Loucy (cell line): ENCODE measurements at regions not wholly inside any gene's neighbourhood (a gene's known extent, or its start where the extent isn't known, plus 50 kb on each side); places are given as distances from the start of the nearest gene placed in this dataset.

Source experiments
- H2AFZ ChIP-seq: fragments of 200-600 bp; sonication (generic); 2 replicates; pipeline ENCODE4 v1.6.0; 2016; ENCODE audit warnings: antibody characterized with exemption, mild to moderate bottlenecking, low read length, moderate library complexity
- H3F3A ChIP-seq: fragments of 200-600 bp; 2 replicates; pipeline ENCODE4 v1.6.0; 2016; ENCODE audit warnings: antibody characterized with exemption, low read depth, mild to moderate bottlenecking
- H3K27me3 ChIP-seq: fragments of 200-600 bp; sonication (generic); 2 replicates; pipeline ENCODE4 v1.6.1; 2014; ENCODE audit warnings: low read length, mild to moderate bottlenecking; ENCODE audit not compliant: insufficient read depth, poor library complexity, severe bottlenecking
- H3K36me3 ChIP-seq: fragments of 200-600 bp; sonication (generic); 2 replicates; pipeline ENCODE4 v1.6.1; 2016; ENCODE audit warnings: low read length; ENCODE audit not compliant: insufficient read depth
- H3K4me1 ChIP-seq: fragments of 200-600 bp; sonication (generic); 2 replicates; pipeline ENCODE4 v1.5.1; 2014; ENCODE audit warnings: low read length, mild to moderate bottlenecking; ENCODE audit not compliant: insufficient read depth, poor library complexity, severe bottlenecking
- H3K4me2 ChIP-seq: fragments of 200-600 bp; sonication (generic); 2 replicates; pipeline ENCODE4 v1.6.0; 2014; ENCODE audit warnings: antibody characterized with exemption, low read length, low read depth, mild to moderate bottlenecking; ENCODE audit not compliant: poor library complexity, severe bottlenecking
- H3K4me3 ChIP-seq: fragments of 200-600 bp; sonication (generic); 2 replicates; pipeline ENCODE4 v1.5.1; 2014; ENCODE audit warnings: low read length, mild to moderate bottlenecking, mixed read lengths; ENCODE audit not compliant: poor library complexity, severe bottlenecking
- H3K79me2 ChIP-seq: fragments of 200-600 bp; sonication (generic); 2 replicates; pipeline ENCODE4 v1.6.1; 2014; ENCODE audit warnings: low read length; ENCODE audit not compliant: insufficient read depth
- H3K9ac ChIP-seq: fragments of 200-600 bp; sonication (generic); 2 replicates; pipeline ENCODE4 v1.6.0; 2014; ENCODE audit warnings: mild to moderate bottlenecking, low read depth, low read length, moderate library complexity; ENCODE audit not compliant: poor library complexity, severe bottlenecking
- H3K9me2 ChIP-seq: fragments of 200-600 bp; sonication (generic); replicated peaks from 2 replicates; pipeline ENCODE4 v1.6.1; 2016; ENCODE audit warnings: low read depth, low read length, mixed read lengths
- H3K9me3 ChIP-seq: fragments of 200-600 bp; sonication (generic); 2 replicates; pipeline ENCODE4 v1.6.1; 2014; ENCODE audit warnings: mild to moderate bottlenecking, antibody characterized with exemption, low read length, low read depth; ENCODE audit not compliant: insufficient read depth
- H4K20me1 ChIP-seq: fragments of 200-600 bp; sonication (generic); 2 replicates; pipeline ENCODE4 v1.6.0; 2014; ENCODE audit warnings: antibody characterized with exemption, low read length, mild to moderate bottlenecking; ENCODE audit not compliant: insufficient read depth, poor library complexity, severe bottlenecking
- EZH2phosphoT487 ChIP-seq: fragments of 200-600 bp; IDR thresholded peaks from 2 replicates; pipeline ENCODE4 v1.6.1; 2018; ENCODE audit warnings: antibody characterized with exemption, mild to moderate bottlenecking, moderate library complexity, borderline replicate concordance
- TF ChIP-seq, protein P1 (sequence below): fragments of 200-600 bp; sonication (generic); conservative IDR thresholded peaks from 2 replicates; pipeline ENCODE4 v1.5.1; 2014; ENCODE audit warnings: mild to moderate bottlenecking, antibody characterized with exemption, low read length

DNA sequence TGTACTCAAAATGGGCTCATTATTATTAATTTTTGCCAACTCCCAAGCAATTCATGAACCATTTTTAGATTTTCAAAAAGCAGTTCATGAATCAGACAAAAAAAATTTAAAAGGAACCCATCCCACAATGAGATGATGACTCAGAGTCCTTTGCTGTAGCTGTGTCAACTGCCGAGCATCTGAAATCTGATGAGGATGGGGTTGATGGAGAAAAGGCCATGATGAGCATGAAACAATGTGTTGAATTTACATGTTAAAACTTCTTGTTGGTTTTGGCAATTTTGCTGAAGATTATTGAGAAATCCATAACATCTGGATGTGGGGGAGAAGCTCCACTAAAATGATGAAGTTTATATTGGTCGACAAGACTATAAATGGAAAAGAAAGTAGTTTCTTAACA is 378.0 kb downstream of the FOXG1 start:
- no peak overlapping the region for H3K9ac ChIP-seq
- no peaks in the 10 kb centered on the region for H3K9me2 ChIP-seq
- H3K79me2 ChIP-seq, result no peaks in the 10 kb centered on the region
- H3K27me3 ChIP-seq, result no peaks in the 10 kb centered on the region
- no peak overlapping the region for H3K4me3 ChIP-seq
- H3F3A ChIP-seq, result no peaks in the 10 kb centered on the region
- H3K36me3 ChIP-seq, result no peaks in the 10 kb centered on the region
- no peaks in the 10 kb centered on the region for H4K20me1 ChIP-seq
- no peak for TF ChIP-seq EZH2phosphoT487
- TF ChIP-seq, protein P1, sequence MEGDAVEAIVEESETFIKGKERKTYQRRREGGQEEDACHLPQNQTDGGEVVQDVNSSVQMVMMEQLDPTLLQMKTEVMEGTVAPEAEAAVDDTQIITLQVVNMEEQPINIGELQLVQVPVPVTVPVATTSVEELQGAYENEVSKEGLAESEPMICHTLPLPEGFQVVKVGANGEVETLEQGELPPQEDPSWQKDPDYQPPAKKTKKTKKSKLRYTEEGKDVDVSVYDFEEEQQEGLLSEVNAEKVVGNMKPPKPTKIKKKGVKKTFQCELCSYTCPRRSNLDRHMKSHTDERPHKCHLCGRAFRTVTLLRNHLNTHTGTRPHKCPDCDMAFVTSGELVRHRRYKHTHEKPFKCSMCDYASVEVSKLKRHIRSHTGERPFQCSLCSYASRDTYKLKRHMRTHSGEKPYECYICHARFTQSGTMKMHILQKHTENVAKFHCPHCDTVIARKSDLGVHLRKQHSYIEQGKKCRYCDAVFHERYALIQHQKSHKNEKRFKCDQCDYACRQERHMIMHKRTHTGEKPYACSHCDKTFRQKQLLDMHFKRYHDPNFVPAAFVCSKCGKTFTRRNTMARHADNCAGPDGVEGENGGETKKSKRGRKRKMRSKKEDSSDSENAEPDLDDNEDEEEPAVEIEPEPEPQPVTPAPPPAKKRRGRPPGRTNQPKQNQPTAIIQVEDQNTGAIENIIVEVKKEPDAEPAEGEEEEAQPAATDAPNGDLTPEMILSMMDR, result no peak
- no peaks in the 10 kb centered on the region for H3K4me1 ChIP-seq
- H3K9me3 ChIP-seq, result no peaks in the 10 kb centered on the region
- no peak overlapping the region for H3K4me2 ChIP-seq
- H2AFZ ChIP-seq, result no peak overlapping the region

DNA sequence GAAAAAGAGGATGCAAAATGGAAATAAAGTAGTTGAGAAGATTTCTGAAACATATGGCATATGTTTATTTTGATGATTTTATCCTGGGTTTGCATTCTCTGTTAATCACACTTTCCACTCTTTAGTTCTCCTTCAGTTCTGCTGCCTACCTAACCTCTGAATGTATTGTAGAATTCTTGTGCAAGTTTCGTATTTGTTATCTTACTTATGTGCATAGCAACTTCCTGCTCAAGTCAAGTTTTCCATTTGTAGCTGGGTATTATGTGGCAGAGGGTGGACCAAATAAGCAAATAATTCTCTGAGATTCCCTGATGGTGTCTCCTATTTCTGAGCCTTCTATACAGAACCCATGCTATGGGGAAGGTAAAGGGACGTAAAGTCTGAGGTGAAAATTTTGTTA is 381.6 kb downstream of the FOXG1 start:
- no peaks in the 10 kb centered on the region for H3K36me3 ChIP-seq
- H3K4me3 ChIP-seq, result no peak overlapping the region
- H3K4me2 ChIP-seq, result no peak overlapping the region
- H3K79me2 ChIP-seq, result no peaks in the 10 kb centered on the region
- no peaks in the 10 kb centered on the region for H4K20me1 ChIP-seq
- H3K4me1 ChIP-seq, result no peaks in the 10 kb centered on the region
- H3K9me2 ChIP-seq, result no peaks in the 10 kb centered on the region
- no peak overlapping the region for H3K9ac ChIP-seq
- H2AFZ ChIP-seq, result no peak overlapping the region
- TF ChIP-seq EZH2phosphoT487, result no peak
- TF ChIP-seq, protein P1, result no peak
- H3F3A ChIP-seq, result no peaks in the 10 kb centered on the region
- H3K27me3 ChIP-seq, result no peaks in the 10 kb centered on the region
- no peaks in the 10 kb centered on the region for H3K9me3 ChIP-seq

DNA sequence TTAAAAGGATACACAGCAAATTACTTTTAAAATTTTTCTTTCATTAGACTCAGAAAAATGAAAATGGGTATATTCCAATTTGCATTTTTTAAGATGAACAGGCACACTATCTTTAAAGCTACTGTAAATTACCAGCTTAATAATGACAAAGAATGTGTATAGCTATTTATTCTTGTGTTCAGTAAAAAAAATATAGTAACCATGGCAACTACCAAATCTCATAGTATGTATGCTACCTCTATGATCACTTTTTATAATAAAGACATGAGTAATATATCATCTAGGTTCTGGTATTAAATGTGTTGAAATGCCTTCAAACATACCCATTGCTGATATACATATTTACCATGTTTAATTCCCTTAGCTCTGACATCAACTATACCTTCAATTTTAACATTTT is 383.2 kb downstream of the FOXG1 start:
- Histone ChIP-seq H3K4me2 (no peak overlapping the region), H3K9me3 (no peaks in the 10 kb centered on the region)

More for the DNA sequence above, 383.2 kb downstream of the FOXG1 start:
- no peak overlapping the region for H3K4me3 ChIP-seq
- no peak for TF ChIP-seq EZH2phosphoT487
- TF ChIP-seq, protein P1, result no peak
- H3K79me2 ChIP-seq, result no peaks in the 10 kb centered on the region
- no peaks in the 10 kb centered on the region for H3K27me3 ChIP-seq
- no peaks in the 10 kb centered on the region for H3K4me1 ChIP-seq
- H3K9me2 ChIP-seq, result no peaks in the 10 kb centered on the region
- H2AFZ ChIP-seq, result no peak overlapping the region
- no peaks in the 10 kb centered on the region for H4K20me1 ChIP-seq
- H3F3A ChIP-seq, result no peaks in the 10 kb centered on the region
- no peaks in the 10 kb centered on the region for H3K36me3 ChIP-seq
- no peak overlapping the region for H3K9ac ChIP-seq
